Hepatic stellate cell (primary cell): ENCODE measurements at regions not wholly inside any gene's neighbourhood (a gene's known extent, or its start where the extent isn't known, plus 50 kb on each side); places are given as distances from the start of the nearest gene placed in this dataset.

Experiments
- DNase-seq: peaks from one replicate; pipeline ENCODE4 v3.0.0; 2011; ENCODE audit warnings: low spot score

GRCh38 chr12:91921555-91921954 lies 224.1 kb downstream of the BTG1 start:
- DNase-seq: no peak

GRCh38 chr12:91920741-91921140 lies 224.9 kb downstream of the BTG1 start:
- no peak for DNase-seq

- DNase-seq: no peak
These were observed 225.4 kb downstream of the BTG1 start for GRCh38 chr12:91920276-91920675.

DNA sequence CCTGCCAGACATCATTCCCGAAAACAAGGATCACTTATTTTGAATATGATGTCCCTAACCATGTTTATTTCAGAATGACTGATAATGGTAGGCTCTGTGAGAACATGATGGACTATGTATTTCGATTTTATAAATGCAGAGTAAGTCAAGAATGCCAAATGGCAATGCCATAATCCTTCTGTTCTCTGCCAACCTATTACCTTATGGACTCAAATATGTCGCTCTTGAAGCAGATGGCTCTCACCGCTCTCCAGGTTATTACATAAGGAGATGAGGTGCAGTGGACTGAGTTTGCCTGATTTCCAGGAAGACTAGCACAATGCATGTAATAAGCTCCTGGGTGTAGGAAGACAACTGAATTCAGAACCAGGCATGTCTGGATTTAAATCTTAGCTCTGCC lies 227.2 kb downstream of the BTG1 start:
- no peak for DNase-seq

DNA sequence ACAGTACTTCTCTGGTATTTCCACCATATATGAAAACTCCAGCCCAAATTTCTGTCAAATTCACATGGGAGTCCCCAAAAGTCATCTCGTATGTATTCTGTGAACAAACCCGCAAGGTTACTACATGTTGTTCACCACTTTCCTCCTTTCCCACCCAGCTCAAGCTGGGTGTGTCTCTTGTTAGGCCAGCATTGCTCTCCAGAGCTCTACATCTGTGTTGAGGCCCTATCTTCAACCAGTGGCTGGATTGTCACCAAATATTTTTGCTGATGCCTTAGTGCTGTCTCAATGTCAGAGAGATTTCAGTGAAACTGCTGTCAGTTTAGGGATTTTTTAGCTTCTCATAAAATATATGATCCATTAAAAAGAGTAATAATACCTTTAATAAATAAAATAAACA lies 230.9 kb downstream of the BTG1 start:
- DNase-seq: no peak

DNA sequence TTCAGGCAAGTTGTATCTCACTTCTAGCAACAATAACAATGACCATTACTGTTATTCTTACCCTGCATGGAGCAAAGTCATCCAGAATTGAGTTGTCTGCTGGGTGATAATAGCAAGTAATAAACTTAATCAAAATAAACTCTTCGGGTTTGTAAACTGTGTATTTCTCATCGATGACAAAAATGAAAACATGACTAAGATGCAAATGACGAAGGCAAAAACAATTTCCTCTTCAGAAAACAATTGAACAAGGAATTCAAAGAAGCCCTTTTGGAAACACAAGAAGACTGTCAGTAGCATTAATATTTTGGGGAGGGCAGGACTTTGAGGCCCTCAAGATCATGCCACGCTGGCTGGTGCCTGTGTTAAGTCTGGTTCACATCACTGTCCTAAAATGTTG lies 232.0 kb downstream of the BTG1 start:
- no peak for DNase-seq

GRCh38 chr12:91913124-91913523 lies 232.5 kb downstream of the BTG1 start:
- DNase-seq: no peak

DNA sequence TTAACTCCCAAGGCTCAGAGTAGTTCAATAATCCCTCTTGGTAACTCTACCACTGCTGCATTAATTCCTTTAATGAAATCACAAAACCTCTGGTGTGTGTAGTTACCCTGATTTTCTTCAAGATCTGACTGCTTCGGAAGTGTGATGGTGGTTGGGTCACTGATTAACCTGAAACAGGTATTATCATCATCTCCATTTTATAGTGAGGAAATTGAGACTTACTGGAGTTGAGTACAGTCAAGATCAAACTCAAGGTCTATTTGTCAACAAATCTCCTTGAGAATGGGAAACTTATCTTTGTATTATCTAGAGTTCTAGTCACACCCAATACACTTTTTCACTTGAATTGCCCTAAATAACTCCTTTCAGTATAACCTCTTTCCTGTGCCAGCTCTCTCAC lies 233.5 kb downstream of the BTG1 start:
- no peak for DNase-seq

GRCh38 chr12:91910871-91911388 lies 234.7 kb downstream of the BTG1 start:
- DNase-seq: no peak

DNA sequence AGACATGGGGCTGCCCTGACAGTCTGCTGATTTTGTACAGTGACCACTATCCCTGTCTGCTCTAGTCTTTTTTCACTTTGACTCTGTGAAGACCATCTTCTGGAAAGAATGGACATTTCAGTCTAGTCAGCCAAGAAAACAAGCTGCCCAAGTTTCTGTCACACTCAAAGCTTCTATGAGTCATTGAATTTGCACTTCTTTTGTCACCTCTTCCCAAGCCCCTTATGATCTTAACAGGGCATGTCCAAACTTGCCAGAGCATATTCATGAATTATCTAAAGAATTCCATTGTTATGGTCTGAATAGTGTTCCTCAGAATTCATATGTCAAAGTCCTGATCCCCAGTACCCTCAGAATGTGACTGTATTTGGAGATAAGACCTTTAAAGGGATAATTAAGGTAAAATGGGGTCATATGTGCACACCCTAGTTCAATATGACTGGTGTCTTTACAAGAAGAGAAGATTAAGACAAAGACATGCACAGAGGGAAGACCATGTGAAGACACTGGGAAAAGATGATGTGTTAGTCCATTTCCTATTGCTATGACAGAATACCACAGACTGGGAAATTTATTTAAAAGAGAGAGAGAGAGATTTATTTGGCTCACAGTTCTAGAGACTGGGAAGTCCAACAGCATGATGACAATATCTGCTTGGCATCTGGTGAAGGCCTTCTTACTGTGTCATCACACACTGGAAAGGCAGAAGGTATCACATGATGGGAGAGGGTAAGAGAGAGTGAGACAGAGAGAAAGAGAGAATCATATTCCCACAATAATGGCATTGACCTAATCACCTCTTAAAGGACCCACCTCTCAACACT lies 242.6 kb downstream of the BTG1 start:
- no peak for DNase-seq

DNA sequence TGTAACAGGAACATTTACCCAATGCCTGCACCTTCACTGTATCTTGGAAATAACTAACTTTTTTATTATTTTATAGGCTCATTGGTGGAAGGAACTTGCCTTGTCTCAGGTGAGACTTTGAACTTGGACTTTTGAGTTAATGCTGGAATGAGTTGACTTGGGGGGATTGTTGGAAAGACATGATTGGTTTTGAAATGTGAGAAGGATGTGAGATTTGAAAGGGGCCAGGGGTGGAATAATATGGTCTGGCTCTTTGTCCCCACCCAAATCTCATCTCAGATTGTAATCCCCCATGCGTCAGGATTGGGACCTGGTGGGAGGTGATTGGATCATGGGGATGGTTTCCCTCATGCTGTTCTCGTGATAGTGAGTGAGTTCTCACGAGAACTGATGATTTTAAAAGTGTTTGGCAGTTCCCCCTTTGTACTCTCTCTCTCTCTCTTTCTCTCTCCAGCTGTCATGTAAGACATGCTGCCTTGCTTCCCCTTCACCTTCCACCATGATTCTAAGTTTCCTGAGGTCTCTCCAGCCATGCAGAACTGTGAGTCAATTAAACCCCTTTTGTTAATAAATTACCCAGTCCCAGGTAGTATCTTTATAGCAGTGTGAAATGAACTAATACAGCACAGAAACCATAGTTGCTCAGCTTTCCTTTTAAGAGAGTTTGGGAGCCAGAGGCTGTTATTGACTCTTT lies 244.1 kb downstream of the BTG1 start:
- DNase-seq: no peak

DNA sequence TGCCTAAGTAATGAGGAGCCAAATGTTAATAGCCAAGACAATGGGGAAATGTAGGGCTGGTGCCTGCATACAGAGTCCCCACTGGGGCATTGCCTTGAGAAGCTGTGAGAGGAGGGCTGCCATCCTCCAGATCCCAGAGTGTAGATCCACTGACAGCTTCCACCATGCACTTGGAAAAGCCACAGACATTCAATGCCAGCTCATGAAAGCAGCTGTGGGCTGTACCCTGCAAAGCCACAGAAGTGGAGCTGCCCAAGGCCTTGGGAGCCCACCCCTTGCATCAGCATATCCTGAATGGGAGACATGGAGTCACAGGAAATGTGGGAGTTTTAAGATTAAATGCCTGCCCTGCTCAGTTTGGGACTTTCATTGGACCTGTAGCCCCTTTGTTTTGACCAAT lies 244.7 kb downstream of the BTG1 start:
- DNase-seq: no peak

DNA sequence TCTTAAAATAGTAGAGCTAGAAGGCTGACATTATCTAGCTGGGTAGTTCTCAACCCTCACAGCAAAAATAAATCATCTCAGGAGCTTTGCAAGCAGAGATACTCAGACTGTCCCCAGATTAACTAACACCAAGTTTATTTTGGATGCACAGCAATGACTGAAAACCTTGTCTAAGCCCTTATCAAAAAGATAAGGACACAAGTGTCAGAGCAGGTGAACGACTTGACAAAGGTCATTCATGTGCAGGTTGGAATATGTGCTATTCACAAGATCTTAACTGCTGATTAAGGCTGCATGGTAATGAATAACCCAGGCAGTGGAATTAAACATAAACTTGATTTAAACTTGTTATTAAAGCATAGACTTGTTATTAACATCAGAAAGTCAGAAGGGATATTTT lies 246.6 kb downstream of the BTG1 start:
- DNase-seq: no peak

DNA sequence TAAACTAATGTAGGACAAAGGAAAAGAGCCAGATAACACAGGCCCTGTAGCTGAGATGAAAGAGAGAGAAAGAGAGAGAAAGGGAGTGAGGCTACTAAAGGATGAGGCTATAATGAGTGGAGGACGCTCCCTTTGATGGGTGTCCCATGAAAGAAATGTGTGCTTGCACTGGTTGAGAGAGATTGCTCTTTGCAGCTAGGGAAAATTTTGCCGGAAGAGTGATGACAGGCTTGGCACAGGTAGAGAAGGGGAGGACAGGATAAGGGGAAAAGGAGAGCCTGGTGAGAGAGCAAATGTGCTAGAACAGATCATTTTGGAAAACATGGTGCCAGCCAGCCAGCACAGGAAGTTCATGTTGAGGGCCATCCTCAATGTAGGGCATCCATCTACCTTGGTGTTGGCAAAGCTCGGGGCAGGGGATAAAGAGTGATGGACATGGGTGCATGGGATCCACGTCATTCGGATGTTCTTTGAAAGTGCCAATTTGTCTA lies 248.6 kb downstream of the BTG1 start:
- DNase-seq: no peak

GRCh38 chr12:91896286-91897024 lies 249.2 kb downstream of the BTG1 start:
- no peak for DNase-seq

DNA sequence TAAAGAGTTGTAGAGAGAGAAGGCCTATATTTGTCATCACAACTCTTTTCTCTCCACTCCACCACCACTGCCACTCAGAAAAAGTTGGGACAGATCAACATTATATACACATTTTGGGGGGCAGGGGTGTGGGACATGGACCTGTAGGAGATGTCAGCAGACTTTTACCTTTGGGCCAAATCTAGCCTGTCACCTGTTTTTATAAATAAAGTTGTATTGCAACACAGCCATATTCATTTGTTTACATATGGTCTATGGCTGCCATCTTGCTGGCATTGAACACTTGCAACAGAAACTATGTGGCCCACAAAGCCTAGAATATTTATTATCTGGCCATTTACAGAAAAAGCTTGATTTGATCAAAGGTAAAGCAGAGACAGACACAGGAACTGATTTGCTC lies 250.7 kb downstream of the BTG1 start:
- DNase-seq: no peak

DNA sequence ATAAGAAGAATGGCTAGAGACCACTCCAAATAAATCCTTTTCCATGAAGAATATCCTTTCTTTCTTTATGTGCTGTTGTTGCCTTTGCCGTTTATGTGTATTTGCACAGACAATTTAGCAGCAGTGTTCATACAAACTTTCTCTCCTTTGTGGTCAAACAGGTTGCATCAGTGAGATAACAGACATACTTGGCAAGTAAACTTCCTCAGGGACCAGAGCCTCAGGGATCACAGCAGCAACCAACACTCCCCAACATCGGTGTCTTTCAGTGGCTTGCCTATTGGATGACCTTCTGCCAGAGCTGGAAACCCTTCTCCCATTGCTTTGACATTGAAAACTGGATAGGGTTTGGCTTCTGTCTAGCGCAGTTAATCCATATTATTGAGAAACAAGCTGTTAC lies 252.2 kb downstream of the BTG1 start:
- DNase-seq: no peak

DNA sequence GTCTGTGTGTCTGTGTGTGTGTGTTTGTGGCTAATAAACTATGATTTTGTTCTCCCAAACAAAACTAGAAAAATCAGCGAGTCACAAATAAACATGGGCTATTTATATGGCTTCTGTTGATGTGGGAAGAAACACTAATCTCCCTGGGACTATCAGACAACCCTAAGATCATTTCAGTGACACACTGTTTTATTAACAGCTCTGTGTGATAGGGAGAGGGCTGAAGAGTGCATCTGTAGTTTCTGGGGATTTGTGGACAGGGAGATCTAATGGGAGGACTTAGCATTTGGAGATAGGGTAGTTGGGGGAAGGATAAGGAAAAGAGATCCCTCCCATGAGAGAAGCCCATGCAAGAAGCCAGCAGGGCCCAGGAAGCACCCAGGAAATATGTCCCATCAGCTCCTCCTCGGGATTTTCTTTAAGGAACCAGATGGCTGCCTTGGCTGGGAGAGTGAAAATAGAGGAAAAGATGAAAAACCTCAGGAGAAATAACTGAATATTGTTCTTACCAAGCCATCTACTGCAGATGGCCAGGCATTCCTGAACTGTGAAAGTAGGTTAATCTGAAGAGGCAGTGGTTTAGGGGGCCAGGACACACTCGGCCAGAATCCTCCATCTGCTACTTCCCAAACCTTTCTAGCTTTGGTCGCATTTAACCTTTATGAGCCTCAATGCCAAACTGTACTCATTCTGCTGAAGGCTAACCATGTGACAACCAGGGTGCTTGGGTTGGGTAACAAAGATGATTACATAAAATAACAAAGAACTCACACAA lies 253.4 kb downstream of the BTG1 start:
- no peak for DNase-seq

- no peak for DNase-seq
These were observed 254.9 kb downstream of the BTG1 start for GRCh38 chr12:91890742-91891141.

GRCh38 chr12:91889910-91890309 lies 255.7 kb downstream of the BTG1 start:
- no peak for DNase-seq

GRCh38 chr12:91889059-91889458 lies 256.6 kb downstream of the BTG1 start:
- DNase-seq: no peak

DNA sequence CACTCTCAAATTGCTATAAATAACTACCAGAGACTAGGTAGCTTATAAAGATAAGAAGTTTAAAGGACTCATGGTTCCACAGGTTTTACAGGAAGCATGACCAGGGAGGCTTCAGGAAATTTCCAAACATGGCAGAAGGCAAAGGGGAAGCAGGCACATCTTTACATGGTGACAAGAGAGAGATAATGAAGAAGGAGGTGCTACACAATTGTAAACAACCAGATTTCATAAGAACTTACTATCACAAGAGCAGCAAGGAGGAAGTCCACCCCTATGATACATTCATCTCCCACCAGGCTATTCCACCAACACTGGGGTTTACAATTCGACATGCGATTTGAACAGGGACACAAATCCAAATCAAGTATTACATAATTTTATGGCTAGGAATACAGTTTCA lies 257.7 kb downstream of the BTG1 start:
- no peak for DNase-seq
